ENCODE measurements at regions not wholly inside any gene's neighbourhood (a gene's known extent, or its start where the extent isn't known, plus 50 kb on each side); places are given as distances from the start of the nearest gene placed in this dataset.

DNA sequence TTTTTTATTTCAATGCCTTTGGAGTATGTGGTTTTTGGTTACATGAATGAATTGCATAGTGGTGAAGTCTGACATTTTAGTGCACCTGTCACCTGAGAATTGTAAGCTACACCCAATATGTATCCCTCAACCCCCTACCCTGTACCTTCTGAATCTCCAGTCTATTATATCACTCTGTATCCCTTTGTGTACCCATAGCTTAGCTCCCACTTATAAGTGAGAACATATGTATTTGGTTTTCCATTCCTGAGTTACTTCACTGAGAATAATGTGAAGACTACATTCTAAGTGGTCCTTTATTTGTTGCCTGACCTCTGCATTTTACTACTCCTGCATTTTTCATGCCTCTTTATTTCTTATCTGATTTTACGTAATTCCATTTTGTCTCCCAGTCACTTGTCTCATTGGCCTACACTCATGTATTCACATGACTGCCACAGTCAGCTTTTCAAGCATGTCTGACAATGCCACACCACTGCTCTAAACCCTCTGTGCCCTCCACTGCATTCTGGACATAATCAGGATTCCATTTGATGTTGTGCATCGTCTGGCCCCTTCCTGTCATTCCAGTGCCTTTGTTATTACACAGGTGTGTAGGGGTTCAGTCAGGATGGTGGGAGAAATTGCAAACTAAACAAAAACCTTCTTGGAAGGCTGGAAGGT, 1325.5 kb downstream of the XPNPEP1 start:
- TF ChIP-seq, protein P1, sequence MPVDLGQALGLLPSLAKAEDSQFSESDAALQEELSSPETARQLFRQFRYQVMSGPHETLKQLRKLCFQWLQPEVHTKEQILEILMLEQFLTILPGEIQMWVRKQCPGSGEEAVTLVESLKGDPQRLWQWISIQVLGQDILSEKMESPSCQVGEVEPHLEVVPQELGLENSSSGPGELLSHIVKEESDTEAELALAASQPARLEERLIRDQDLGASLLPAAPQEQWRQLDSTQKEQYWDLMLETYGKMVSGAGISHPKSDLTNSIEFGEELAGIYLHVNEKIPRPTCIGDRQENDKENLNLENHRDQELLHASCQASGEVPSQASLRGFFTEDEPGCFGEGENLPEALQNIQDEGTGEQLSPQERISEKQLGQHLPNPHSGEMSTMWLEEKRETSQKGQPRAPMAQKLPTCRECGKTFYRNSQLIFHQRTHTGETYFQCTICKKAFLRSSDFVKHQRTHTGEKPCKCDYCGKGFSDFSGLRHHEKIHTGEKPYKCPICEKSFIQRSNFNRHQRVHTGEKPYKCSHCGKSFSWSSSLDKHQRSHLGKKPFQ (tag by site-specific recombination; IDR thresholded peaks at IDR 0.05) = no peak
- TF ChIP-seq, protein P2, sequence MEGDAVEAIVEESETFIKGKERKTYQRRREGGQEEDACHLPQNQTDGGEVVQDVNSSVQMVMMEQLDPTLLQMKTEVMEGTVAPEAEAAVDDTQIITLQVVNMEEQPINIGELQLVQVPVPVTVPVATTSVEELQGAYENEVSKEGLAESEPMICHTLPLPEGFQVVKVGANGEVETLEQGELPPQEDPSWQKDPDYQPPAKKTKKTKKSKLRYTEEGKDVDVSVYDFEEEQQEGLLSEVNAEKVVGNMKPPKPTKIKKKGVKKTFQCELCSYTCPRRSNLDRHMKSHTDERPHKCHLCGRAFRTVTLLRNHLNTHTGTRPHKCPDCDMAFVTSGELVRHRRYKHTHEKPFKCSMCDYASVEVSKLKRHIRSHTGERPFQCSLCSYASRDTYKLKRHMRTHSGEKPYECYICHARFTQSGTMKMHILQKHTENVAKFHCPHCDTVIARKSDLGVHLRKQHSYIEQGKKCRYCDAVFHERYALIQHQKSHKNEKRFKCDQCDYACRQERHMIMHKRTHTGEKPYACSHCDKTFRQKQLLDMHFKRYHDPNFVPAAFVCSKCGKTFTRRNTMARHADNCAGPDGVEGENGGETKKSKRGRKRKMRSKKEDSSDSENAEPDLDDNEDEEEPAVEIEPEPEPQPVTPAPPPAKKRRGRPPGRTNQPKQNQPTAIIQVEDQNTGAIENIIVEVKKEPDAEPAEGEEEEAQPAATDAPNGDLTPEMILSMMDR (tag by site-specific recombination; IDR thresholded peaks at IDR 0.05) = no peak
- TF ChIP-seq, protein P3, sequence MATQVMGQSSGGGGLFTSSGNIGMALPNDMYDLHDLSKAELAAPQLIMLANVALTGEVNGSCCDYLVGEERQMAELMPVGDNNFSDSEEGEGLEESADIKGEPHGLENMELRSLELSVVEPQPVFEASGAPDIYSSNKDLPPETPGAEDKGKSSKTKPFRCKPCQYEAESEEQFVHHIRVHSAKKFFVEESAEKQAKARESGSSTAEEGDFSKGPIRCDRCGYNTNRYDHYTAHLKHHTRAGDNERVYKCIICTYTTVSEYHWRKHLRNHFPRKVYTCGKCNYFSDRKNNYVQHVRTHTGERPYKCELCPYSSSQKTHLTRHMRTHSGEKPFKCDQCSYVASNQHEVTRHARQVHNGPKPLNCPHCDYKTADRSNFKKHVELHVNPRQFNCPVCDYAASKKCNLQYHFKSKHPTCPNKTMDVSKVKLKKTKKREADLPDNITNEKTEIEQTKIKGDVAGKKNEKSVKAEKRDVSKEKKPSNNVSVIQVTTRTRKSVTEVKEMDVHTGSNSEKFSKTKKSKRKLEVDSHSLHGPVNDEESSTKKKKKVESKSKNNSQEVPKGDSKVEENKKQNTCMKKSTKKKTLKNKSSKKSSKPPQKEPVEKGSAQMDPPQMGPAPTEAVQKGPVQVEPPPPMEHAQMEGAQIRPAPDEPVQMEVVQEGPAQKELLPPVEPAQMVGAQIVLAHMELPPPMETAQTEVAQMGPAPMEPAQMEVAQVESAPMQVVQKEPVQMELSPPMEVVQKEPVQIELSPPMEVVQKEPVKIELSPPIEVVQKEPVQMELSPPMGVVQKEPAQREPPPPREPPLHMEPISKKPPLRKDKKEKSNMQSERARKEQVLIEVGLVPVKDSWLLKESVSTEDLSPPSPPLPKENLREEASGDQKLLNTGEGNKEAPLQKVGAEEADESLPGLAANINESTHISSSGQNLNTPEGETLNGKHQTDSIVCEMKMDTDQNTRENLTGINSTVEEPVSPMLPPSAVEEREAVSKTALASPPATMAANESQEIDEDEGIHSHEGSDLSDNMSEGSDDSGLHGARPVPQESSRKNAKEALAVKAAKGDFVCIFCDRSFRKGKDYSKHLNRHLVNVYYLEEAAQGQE (tag by site-specific recombination; IDR thresholded peaks at IDR 0.05) = no peak
- TF ChIP-seq, protein P4, sequence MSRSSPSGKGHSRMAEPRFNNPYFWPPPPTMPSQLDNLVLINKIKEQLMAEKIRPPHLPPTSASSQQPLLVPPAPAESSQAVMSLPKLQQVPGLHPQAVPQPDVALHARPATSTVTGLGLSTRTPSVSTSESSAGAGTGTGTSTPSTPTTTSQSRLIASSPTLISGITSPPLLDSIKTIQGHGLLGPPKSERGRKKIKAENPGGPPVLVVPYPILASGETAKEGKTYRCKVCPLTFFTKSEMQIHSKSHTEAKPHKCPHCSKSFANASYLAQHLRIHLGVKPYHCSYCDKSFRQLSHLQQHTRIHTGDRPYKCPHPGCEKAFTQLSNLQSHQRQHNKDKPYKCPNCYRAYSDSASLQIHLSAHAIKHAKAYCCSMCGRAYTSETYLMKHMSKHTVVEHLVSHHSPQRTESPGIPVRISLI (tag by site-specific recombination; IDR thresholded peaks at IDR 0.05) = no peak
- no peak for TF ChIP-seq REPIN1 (tag by site-specific recombination; IDR thresholded peaks at IDR 0.05; ENCODE audit: low read depth)
